Fibroblast of mammary gland (primary cell): ENCODE measurements at regions not wholly inside any gene's neighbourhood (a gene's known extent, or its start where the extent isn't known, plus 50 kb on each side); places are given as distances from the start of the nearest gene placed in this dataset.
A peak's percentile ranks its signal among the peaks of the same experiment; 100 is the strongest.

ENCODE experiments used
- DNase-seq: peaks from one replicate; pipeline ENCODE4 v3.0.0-alpha.2; 2010; ENCODE audit warnings: low read depth
- H3K4me3 ChIP-seq: 2 replicates; pipeline ENCODE4 v1.5.1; 2011; ENCODE audit warnings: low read depth, mild to moderate bottlenecking, low read length, moderate library complexity; ENCODE audit not compliant: control insufficient read depth
- CTCF ChIP-seq: conservative IDR thresholded peaks from 2 replicates; pipeline ENCODE4 v1.5.1; 2011; ENCODE audit warnings: low read depth, low read length, inconsistent platforms; ENCODE audit not compliant: control insufficient read depth, insufficient read depth

GRCh38 chr21:24011087-24011486, 1596.2 kb downstream of the MRPL39 start:
- no peak overlapping the region for H3K4me3 ChIP-seq
- DNase-seq = no peak
- TF ChIP-seq CTCF = no peak

- H3K4me3 ChIP-seq = no peak overlapping the region
- no peak for TF ChIP-seq CTCF
- no peak for DNase-seq
These were observed 1599.7 kb downstream of the MRPL39 start for GRCh38 chr21:24007592-24007991.

GRCh38 chr21:23986987-23987386, 1620.3 kb downstream of the MRPL39 start:
- TF ChIP-seq CTCF = no peak
- no peak overlapping the region for H3K4me3 ChIP-seq
- DNase-seq = no peak

- no peak overlapping the region for H3K4me3 ChIP-seq
- TF ChIP-seq CTCF = no peak
- no peak for DNase-seq
These were observed 1621.1 kb downstream of the MRPL39 start for GRCh38 chr21:23986214-23986613.

GRCh38 chr21:23982546-23982945, 1624.7 kb downstream of the MRPL39 start:
- H3K4me3 ChIP-seq = no peak overlapping the region
- no peak for TF ChIP-seq CTCF
- DNase-seq = no peak

GRCh38 chr21:23977971-23978370, 1629.3 kb downstream of the MRPL39 start:
- no peak overlapping the region for H3K4me3 ChIP-seq
- TF ChIP-seq CTCF = no peak
- no peak for DNase-seq

GRCh38 chr21:23968722-23969647, 1638.3 kb downstream of the MRPL39 start:
- DNase-seq = peak; percentile 17
- H3K4me3 ChIP-seq = no peak overlapping the region
- peak; percentile 37 for TF ChIP-seq CTCF
